OCI-LY7 (cell line): ENCODE measurements at regions not wholly inside any gene's neighbourhood (a gene's known extent, or its start where the extent isn't known, plus 50 kb on each side); places are given as distances from the start of the nearest gene placed in this dataset.

ENCODE experiments used
- BruUV-seq: library from RNA; stranded (reverse); fragments of 400-500 nt; replicated peaks from 2 replicates; lab custom pipeline; 2021; lab: Mats Ljungman, UMichigan
- CTCF ChIA-PET: fragments of 300-600 bp; sonication (Branson Sonifier 250); formaldehyde crosslinking; loops from one replicate; lab custom pipeline; 2022; ENCODE audit warnings: antibody characterized with exemption; ENCODE audit not compliant: unreplicated experiment; lab: Charles Lee
- POLR2A ChIA-PET: fragments of 300-600 bp; sonication (Branson Sonifier 250); formaldehyde crosslinking; loops from one replicate; lab custom pipeline; 2022; ENCODE audit warnings: antibody characterized with exemption; lab: Charles Lee
- DNase-seq: peaks from one replicate; pipeline ENCODE4 v3.0.0-alpha.2; 2015; ENCODE audit warnings: low spot score
- H2AFZ ChIP-seq: fragments of 200-600 bp; sonication (generic), shearing (Covaris generic); 2 replicates; pipeline ENCODE4 v1.6.1; 2014; ENCODE audit warnings: mild to moderate bottlenecking, antibody characterized with exemption, low read length, moderate library complexity
- H3K27ac ChIP-seq: fragments of 200-600 bp; sonication (generic); 2 replicates; pipeline ENCODE4 v1.5.1; 2014; ENCODE audit warnings: mixed run types, low read depth, mild to moderate bottlenecking, moderate library complexity, low read length, inconsistent platforms; ENCODE audit not compliant: poor library complexity, severe bottlenecking
- H3K36me3 ChIP-seq: fragments of 200-600 bp; sonication (generic); 2 replicates; pipeline ENCODE4 v1.6.1; 2014; ENCODE audit warnings: mild to moderate bottlenecking, antibody characterized with exemption, low read length, moderate library complexity, mixed read lengths; ENCODE audit not compliant: insufficient read depth
- H3K4me1 ChIP-seq: fragments of 200-600 bp; sonication (generic); 2 replicates; pipeline ENCODE4 v1.5.1; 2014; ENCODE audit warnings: mild to moderate bottlenecking, low read length; ENCODE audit not compliant: insufficient read depth, poor library complexity, severe bottlenecking
- H3K4me2 ChIP-seq: fragments of 200-600 bp; sonication (generic); 2 replicates; pipeline ENCODE4 v1.6.1; 2014; ENCODE audit warnings: mild to moderate bottlenecking, low read length
- H3K4me3 ChIP-seq: fragments of 200-600 bp; sonication (generic); 2 replicates; pipeline ENCODE4 v1.5.1; 2014; ENCODE audit warnings: mild to moderate bottlenecking, low read depth, low read length; ENCODE audit not compliant: poor library complexity, severe bottlenecking
- H3K79me2 ChIP-seq: fragments of 200-600 bp; sonication (generic); 2 replicates; pipeline ENCODE4 v1.6.1; 2016; ENCODE audit warnings: low read depth, mild to moderate bottlenecking, low read length, moderate library complexity, mixed read lengths; ENCODE audit not compliant: insufficient read depth
- H3K9me2 ChIP-seq: fragments of 200-600 bp; sonication (generic); 2 replicates; pipeline ENCODE4 v1.6.1; 2016; ENCODE audit warnings: mild to moderate bottlenecking, low read length, mixed read lengths; ENCODE audit not compliant: insufficient read depth
- H3K9me3 ChIP-seq: fragments of 200-600 bp; sonication (generic); 2 replicates; pipeline ENCODE4 v1.6.1; 2014; ENCODE audit warnings: mild to moderate bottlenecking, mixed run types, low read length, mixed read lengths
- H4K20me1 ChIP-seq: fragments of 200-600 bp; sonication (generic); 2 replicates; pipeline ENCODE4 v1.6.1; 2014; ENCODE audit warnings: mild to moderate bottlenecking, antibody characterized with exemption, low read length, moderate library complexity, mixed read lengths; ENCODE audit not compliant: insufficient read depth
- CTCF ChIP-seq: fragments of 200-600 bp; sonication (generic); conservative IDR thresholded peaks from 2 replicates; pipeline ENCODE4 v1.5.1; 2014; ENCODE audit warnings: mild to moderate bottlenecking, antibody characterized with exemption, low read length, moderate library complexity, mixed read lengths
- EZH2phosphoT487 ChIP-seq: fragments of 200-600 bp; sonication (generic); IDR thresholded peaks from 2 replicates; pipeline ENCODE4 v1.6.1; 2018; ENCODE audit warnings: low read depth, borderline replicate concordance, mild to moderate bottlenecking, mixed run types, antibody characterized with exemption, low read length, moderate library complexity, mixed read lengths
- intact Hi-C: fragments of 100-400 bp; cut with micrococcal nuclease; formaldehyde crosslinking; loops from one replicate; pipeline ENCODE4 v1.10.0; 2022; ENCODE audit not compliant: unreplicated experiment

GRCh38 chr18:66167829-66168684 lies 417.2 kb downstream of the CDH7 start:
- BruUV-seq: no TSS peak

GRCh38 chr18:66160007-66160406 lies 409.2 kb downstream of the CDH7 start:
- Histone ChIP-seq H3K4me1 (no peaks in the 10 kb centered on the region), H3K9me2 (no peaks in the 10 kb centered on the region), H3K9me3 (no peaks in the 10 kb centered on the region), H4K20me1 (no peaks in the 10 kb centered on the region), H3K4me3 (no peak overlapping the region), H3K27ac (no peak overlapping the region), H3K4me2 (no peak overlapping the region), H3K79me2 (no peaks in the 10 kb centered on the region), H3K36me3 (no peaks in the 10 kb centered on the region), H2AFZ (no peak overlapping the region)
- DNase-seq: no peak
- BruUV-seq: no TSS peak
- CTCF ChIA-PET: no interaction called here
- TF ChIP-seq EZH2phosphoT487 (no peak), CTCF (no peak)
- intact Hi-C loops: no loop called here
- POLR2A ChIA-PET: no interaction called here

More at GRCh38 chr18:66167829-66168684, 417.2 kb downstream of the CDH7 start:
- Histone ChIP-seq H3K4me3 (no peak overlapping the region), H3K9me3 (no peaks in the 10 kb centered on the region), H3K9me2 (no peaks in the 10 kb centered on the region), H3K27ac (no peak overlapping the region), H4K20me1 (no peaks in the 10 kb centered on the region), H3K4me2 (no peak overlapping the region), H3K4me1 (no peaks in the 10 kb centered on the region), H2AFZ (no peak overlapping the region), H3K36me3 (no peaks in the 10 kb centered on the region), H3K79me2 (no peaks in the 10 kb centered on the region)
- ChIA-PET POLR2A (no interaction called here), CTCF (no interaction called here)
- intact Hi-C loops: no loop called here
- TF ChIP-seq EZH2phosphoT487: no peak
- TF ChIP-seq CTCF: no peak
- DNase-seq: no peak

- Histone ChIP-seq H3K27ac (no peak overlapping the region), H3K9me2 (no peaks in the 10 kb centered on the region), H3K9me3 (no peaks in the 10 kb centered on the region), H4K20me1 (no peaks in the 10 kb centered on the region), H3K79me2 (no peaks in the 10 kb centered on the region), H3K4me3 (no peak overlapping the region), H3K36me3 (no peaks in the 10 kb centered on the region), H3K4me1 (no peaks in the 10 kb centered on the region), H3K4me2 (no peak overlapping the region), H2AFZ (no peak overlapping the region)
- no TSS peak for BruUV-seq
- CTCF ChIA-PET: no interaction called here
- no peak for TF ChIP-seq EZH2phosphoT487
- TF ChIP-seq CTCF: no peak
- intact Hi-C loops: no loop called here
- POLR2A ChIA-PET: no interaction called here
- DNase-seq: no peak
Observed at GRCh38 chr18:66159451-66159850, 408.6 kb downstream of the CDH7 start.
